GM19452 (cell line): ENCODE measurements at regions not wholly inside any gene's neighbourhood (a gene's known extent, or its start where the extent isn't known, plus 50 kb on each side); places are given as distances from the start of the nearest gene placed in this dataset.

Source experiments
- ATAC-seq: cut with Tn5 transposase; IDR thresholded peaks from one replicate; pipeline ENCODE4 v1.9.1; 2021; ENCODE audit not compliant: unreplicated experiment

- ATAC-seq, result no peak
Observed at GRCh38 chr4:137076908-137077307, 455.4 kb downstream of the PCDH18 start.

- ATAC-seq, result no peak
Observed at GRCh38 chr4:137075586-137075985, 456.7 kb downstream of the PCDH18 start.

GRCh38 chr4:137070614-137071013, 461.7 kb downstream of the PCDH18 start:
- no peak for ATAC-seq

- ATAC-seq, result no peak
Observed at GRCh38 chr4:137069473-137069872, 462.8 kb downstream of the PCDH18 start.

GRCh38 chr4:137067735-137068134, 464.6 kb downstream of the PCDH18 start:
- ATAC-seq, result no peak

GRCh38 chr4:137065311-137065710, 467.0 kb downstream of the PCDH18 start:
- ATAC-seq, result no peak

- ATAC-seq, result no peak
Observed at GRCh38 chr4:137063961-137064360, 468.3 kb downstream of the PCDH18 start.

- no peak for ATAC-seq
Observed at GRCh38 chr4:137043184-137043583, 489.1 kb downstream of the PCDH18 start.

GRCh38 chr4:137039370-137039769, 492.9 kb downstream of the PCDH18 start:
- ATAC-seq, result no peak

GRCh38 chr4:137032222-137032621, 500.1 kb downstream of the PCDH18 start:
- ATAC-seq, result no peak

GRCh38 chr4:137029026-137029425, 503.3 kb downstream of the PCDH18 start:
- ATAC-seq, result no peak

- ATAC-seq, result no peak
Observed at GRCh38 chr4:137025484-137026059, 506.7 kb downstream of the PCDH18 start.

- ATAC-seq, result no peak
Observed at GRCh38 chr4:137015426-137016409, 516.6 kb downstream of the PCDH18 start.

GRCh38 chr4:137000432-137000831, 531.9 kb downstream of the PCDH18 start:
- no peak for ATAC-seq

GRCh38 chr4:136992032-136992431, 540.3 kb downstream of the PCDH18 start:
- ATAC-seq, result no peak

- no peak for ATAC-seq
Observed at GRCh38 chr4:136985683-136986082, 546.6 kb downstream of the PCDH18 start.

- ATAC-seq, result no peak
Observed at GRCh38 chr4:136967069-136967468, 565.2 kb downstream of the PCDH18 start.

- no peak for ATAC-seq
Observed at GRCh38 chr4:136965478-136965877, 566.8 kb downstream of the PCDH18 start.

GRCh38 chr4:136962868-136963267, 569.4 kb downstream of the PCDH18 start:
- no peak for ATAC-seq

GRCh38 chr4:136946307-136946907, 585.9 kb downstream of the PCDH18 start:
- no peak for ATAC-seq

GRCh38 chr4:136939781-136940180, 592.5 kb downstream of the PCDH18 start:
- ATAC-seq, result no peak

- no peak for ATAC-seq
Observed at GRCh38 chr4:136935871-136936270, 596.4 kb downstream of the PCDH18 start.
